ENCODE measurements at regions not wholly inside any gene's neighbourhood (a gene's known extent, or its start where the extent isn't known, plus 50 kb on each side); places are given as distances from the start of the nearest gene placed in this dataset.
"Not testable (repeated sequence)": the region's sequence is repeated elsewhere in the genome, so short reads cannot be mapped to it uniquely, and the experiment has no call there.

GRCh38 chr9:62827957-62828907, 1638.4 kb downstream of the SPATA31A7 start:
- peaks cover 42% of the 10 kb centered on the region for H3K27me3 Mint-ChIP-seq (ENCODE audit: insufficient read depth, low read depth, poor library complexity)
- H4K20me1 ChIP-seq (replicated peaks; ENCODE audit: insufficient read depth); H2AFZ ChIP-seq; H3K4me3 ChIP-seq; H3K9me3 Mint-ChIP-seq; ATAC-seq; DNase-seq (ENCODE audit: low spot score); H3K4me1 ChIP-seq (ENCODE audit: insufficient read depth); H3K79me2 ChIP-seq (replicated peaks; ENCODE audit: insufficient read depth); H3K4me1 Mint-ChIP-seq; H3K4me3 Mint-ChIP-seq; H3K4me2 ChIP-seq; H3K27ac Mint-ChIP-seq; H3K27ac ChIP-seq (ENCODE audit: low read depth); H3F3A ChIP-seq (replicated peaks; ENCODE audit: low read depth); H3K36me3 Mint-ChIP-seq (ENCODE audit: low read depth); H3K9me2 ChIP-seq (ENCODE audit: insufficient read depth); H3K36me3 ChIP-seq (ENCODE audit: insufficient read depth): not testable (repeated sequence)
- peak; percentile 67 for TF ChIP-seq EZH2 (IDR thresholded peaks at IDR 0.05; ENCODE audit: low read depth, unreplicated experiment)
- peaks cover 80% of the 10 kb centered on the region for H3K27me3 ChIP-seq (ENCODE audit: insufficient read depth)

- H3K27ac Mint-ChIP-seq; H3K36me3 ChIP-seq (ENCODE audit: insufficient read depth); H3K9me2 ChIP-seq (ENCODE audit: insufficient read depth); H3K4me1 ChIP-seq (ENCODE audit: insufficient read depth); H3F3A ChIP-seq (replicated peaks; ENCODE audit: low read depth); H3K79me2 ChIP-seq (replicated peaks; ENCODE audit: insufficient read depth); H3K4me3 ChIP-seq; H3K4me1 Mint-ChIP-seq; H3K36me3 Mint-ChIP-seq (ENCODE audit: low read depth); H4K20me1 ChIP-seq (replicated peaks; ENCODE audit: insufficient read depth); H3K27ac ChIP-seq (ENCODE audit: low read depth); H2AFZ ChIP-seq; H3K4me3 Mint-ChIP-seq; H3K9me3 Mint-ChIP-seq: not testable (repeated sequence)
- DNase-seq (ENCODE audit: low spot score) (peak; percentile 22), ATAC-seq (peak; percentile 78)
- Histone ChIP-seq H3K27me3 (ENCODE audit: insufficient read depth) (peaks cover 80% of the 10 kb centered on the region), H3K4me2 (0 out of 2 replicates have a peak overlapping the region, but pooled peaks have one; percentile 32)
- peaks cover 39% of the 10 kb centered on the region for H3K27me3 Mint-ChIP-seq (ENCODE audit: insufficient read depth, low read depth, poor library complexity)
- TF ChIP-seq EZH2 (IDR thresholded peaks at IDR 0.05; ENCODE audit: low read depth, unreplicated experiment): peak; percentile 86
- peak; percentile 57 for TF ChIP-seq EZH2phosphoT487 (IDR thresholded peaks at IDR 0.05; ENCODE audit: unreplicated experiment)
Observed at GRCh38 chr9:62830829-62831459, 1641.1 kb downstream of the SPATA31A7 start.

DNA sequence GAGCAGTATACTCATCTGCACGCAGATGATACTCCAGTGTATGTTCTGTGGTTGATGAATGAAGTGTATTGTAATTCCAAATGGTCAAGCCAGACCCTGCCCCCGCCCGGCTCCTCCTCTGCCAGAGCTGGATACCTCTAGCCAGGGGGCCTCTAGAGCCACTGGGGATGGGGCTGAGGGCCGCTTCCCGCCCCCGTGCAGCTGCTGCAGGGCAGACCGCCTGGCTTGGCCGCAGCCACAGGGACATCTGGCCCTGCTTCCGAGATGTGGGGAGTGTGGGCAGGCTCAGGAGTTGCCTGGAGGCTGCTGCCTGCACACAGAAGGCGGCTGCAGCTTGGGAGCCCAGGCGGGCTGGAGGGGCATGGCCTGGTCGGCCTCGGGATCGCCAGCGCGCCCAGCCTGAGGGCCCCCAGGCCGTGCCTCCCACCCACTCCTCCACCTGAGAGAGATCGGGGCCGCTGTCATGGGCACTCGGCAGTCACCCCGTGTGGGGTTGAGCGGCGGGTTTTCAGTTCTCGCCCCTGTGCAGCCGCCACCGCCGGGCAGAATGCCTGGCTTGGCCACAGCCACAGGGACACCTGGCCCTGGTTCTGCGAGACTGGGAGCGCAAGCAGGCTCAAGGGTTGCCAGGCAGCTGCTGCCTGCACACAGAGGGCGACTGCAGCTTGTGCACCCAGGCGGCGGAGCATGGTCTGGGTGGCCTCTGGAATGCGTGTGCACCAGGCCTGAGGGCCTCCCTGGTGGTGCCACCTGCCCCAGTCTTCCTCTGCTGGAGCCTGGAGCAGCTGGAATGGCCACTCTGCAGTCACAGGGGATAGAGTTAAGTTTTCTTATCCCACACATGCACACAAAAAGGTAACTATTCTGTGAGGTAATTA, 1643.7 kb downstream of the SPATA31A7 start:
- not testable (repeated sequence) for H3K9me3 Mint-ChIP-seq; H2AFZ ChIP-seq; H3K4me1 ChIP-seq (ENCODE audit: insufficient read depth); H3K4me1 Mint-ChIP-seq; H3K4me3 ChIP-seq; H3K27ac Mint-ChIP-seq; H3K4me3 Mint-ChIP-seq; H3K36me3 ChIP-seq (ENCODE audit: insufficient read depth); H3K79me2 ChIP-seq (replicated peaks; ENCODE audit: insufficient read depth); H4K20me1 ChIP-seq (replicated peaks; ENCODE audit: insufficient read depth); H3K36me3 Mint-ChIP-seq (ENCODE audit: low read depth); H3F3A ChIP-seq (replicated peaks; ENCODE audit: low read depth); H3K4me2 ChIP-seq; H3K9me2 ChIP-seq (ENCODE audit: insufficient read depth); H3K27ac ChIP-seq (ENCODE audit: low read depth)
- H3K27me3 Mint-ChIP-seq (ENCODE audit: insufficient read depth, low read depth, poor library complexity): peaks cover 35% of the 10 kb centered on the region
- peak; percentile 7 for DNase-seq (ENCODE audit: low spot score)
- peak; percentile 27; the same call in 2 of the 3 replicates for ATAC-seq
- H3K27me3 ChIP-seq (ENCODE audit: insufficient read depth): peaks cover 78% of the 10 kb centered on the region
